Stomach smooth muscle (tissue), 2 donors: ENCODE measurements at regions not wholly inside any gene's neighbourhood (a gene's known extent, or its start where the extent isn't known, plus 50 kb on each side); places are given as distances from the start of the nearest gene placed in this dataset.

Experiments
- H3K27ac ChIP-seq: one replicate; pipeline ENCODE4 v1.7.0; 2013; ENCODE audit warnings: mild to moderate bottlenecking, low read length, inconsistent platforms
- H3K27me3 ChIP-seq, 2 donors: one replicate each; pipeline ENCODE4 v1.7.0; 2013; ENCODE audit warnings: low read length in 2 of 2; ENCODE audit not compliant: insufficient read depth in 2 of 2, control insufficient read depth in 1 of 2
- H3K36me3 ChIP-seq, 2 donors: one replicate each; pipeline ENCODE4 v1.7.0; 2013; ENCODE audit warnings: low read length in 2 of 2; ENCODE audit not compliant: control insufficient read depth in 2 of 2, insufficient read depth in 2 of 2
- H3K4me1 ChIP-seq: one replicate; pipeline ENCODE4 v1.7.0; 2013; ENCODE audit warnings: low read length; ENCODE audit not compliant: control insufficient read depth, insufficient read depth
- H3K4me3 ChIP-seq, 2 donors: one replicate each; pipeline ENCODE4 v1.7.0; 2013; ENCODE audit warnings: low read length in 2 of 2
- H3K9ac ChIP-seq, 2 donors: one replicate each; pipeline ENCODE4 v1.7.0; 2013; ENCODE audit warnings: low read length in 2 of 2, mild to moderate bottlenecking in 1 of 2
- H3K9me3 ChIP-seq, 2 donors: one replicate each; pipeline ENCODE4 v1.7.0; 2013; ENCODE audit warnings: low read length in 2 of 2; ENCODE audit not compliant: control insufficient read depth in 2 of 2
- donor health status: healthy.
- donor health status: Pancreatic carcinoma.

- no peaks in the 10 kb centered on the region for H3K9me3 ChIP-seq
- no peaks in the 10 kb centered on the region for H3K27me3 ChIP-seq
- H3K9ac ChIP-seq = no peak overlapping the region
- no peaks in the 10 kb centered on the region for H3K36me3 ChIP-seq
- no peak overlapping the region for H3K27ac ChIP-seq
- H3K4me1 ChIP-seq = no peaks in the 10 kb centered on the region
- no peak overlapping the region for H3K4me3 ChIP-seq
These were observed 695.0 kb downstream of the SQOR start for GRCh38 chr15:46329876-46330275.

- no peak overlapping the region for H3K9ac ChIP-seq
- no peak overlapping the region for H3K27ac ChIP-seq
- no peaks in the 10 kb centered on the region for H3K4me1 ChIP-seq
- no peaks in the 10 kb centered on the region for H3K36me3 ChIP-seq
- H3K4me3 ChIP-seq = no peak overlapping the region
- no peaks in the 10 kb centered on the region for H3K27me3 ChIP-seq
- no peaks in the 10 kb centered on the region for H3K9me3 ChIP-seq
These were observed 696.7 kb downstream of the SQOR start for GRCh38 chr15:46331546-46331945.

GRCh38 chr15:46343196-46343935, 708.5 kb downstream of the SQOR start:
- H3K4me3 ChIP-seq = no peak overlapping the region
- no peak overlapping the region for H3K9ac ChIP-seq
- no peak overlapping the region for H3K27ac ChIP-seq
- no peaks in the 10 kb centered on the region for H3K36me3 ChIP-seq
- H3K9me3 ChIP-seq = no peaks in the 10 kb centered on the region
- no peaks in the 10 kb centered on the region for H3K4me1 ChIP-seq
- no peaks in the 10 kb centered on the region for H3K27me3 ChIP-seq

- Histone ChIP-seq H3K27ac (no peak overlapping the region), H3K4me3 (no peak overlapping the region), H3K4me1 (no peaks in the 10 kb centered on the region), H3K9ac (no peak overlapping the region), H3K27me3 (no peaks in the 10 kb centered on the region), H3K36me3 (no peaks in the 10 kb centered on the region), H3K9me3 (no peaks in the 10 kb centered on the region)
These were observed 709.4 kb downstream of the SQOR start for GRCh38 chr15:46344115-46344724.

DNA sequence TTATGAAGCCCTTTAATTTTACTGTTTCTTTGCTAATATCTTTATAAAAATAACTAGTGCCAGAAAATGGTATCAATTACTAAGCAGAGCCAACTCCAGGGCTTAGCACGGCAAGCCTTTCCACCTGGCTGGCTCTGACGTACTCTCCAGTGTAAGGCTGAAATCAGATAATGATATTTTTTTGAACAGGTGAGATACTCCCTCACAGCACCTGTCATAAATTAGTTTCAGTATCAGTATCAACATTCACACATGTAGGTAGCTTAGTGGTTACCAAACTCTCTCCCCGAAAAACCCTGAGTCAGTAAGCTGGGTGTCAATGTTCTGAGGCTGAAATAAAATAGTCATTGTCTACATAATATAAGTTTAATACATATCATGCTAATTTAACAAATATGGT, 710.1 kb downstream of the SQOR start:
- H3K27ac ChIP-seq = no peak overlapping the region

GRCh38 chr15:46354443-46354842, 719.6 kb downstream of the SQOR start:
- Histone ChIP-seq H3K9ac (no peak overlapping the region), H3K27ac (no peak overlapping the region)

More for the DNA sequence above, 710.1 kb downstream of the SQOR start:
- no peak overlapping the region for H3K9ac ChIP-seq
- no peaks in the 10 kb centered on the region for H3K9me3 ChIP-seq
- no peaks in the 10 kb centered on the region for H3K4me1 ChIP-seq
- H3K27me3 ChIP-seq = no peaks in the 10 kb centered on the region
- H3K36me3 ChIP-seq = no peaks in the 10 kb centered on the region
- no peak overlapping the region for H3K4me3 ChIP-seq

DNA sequence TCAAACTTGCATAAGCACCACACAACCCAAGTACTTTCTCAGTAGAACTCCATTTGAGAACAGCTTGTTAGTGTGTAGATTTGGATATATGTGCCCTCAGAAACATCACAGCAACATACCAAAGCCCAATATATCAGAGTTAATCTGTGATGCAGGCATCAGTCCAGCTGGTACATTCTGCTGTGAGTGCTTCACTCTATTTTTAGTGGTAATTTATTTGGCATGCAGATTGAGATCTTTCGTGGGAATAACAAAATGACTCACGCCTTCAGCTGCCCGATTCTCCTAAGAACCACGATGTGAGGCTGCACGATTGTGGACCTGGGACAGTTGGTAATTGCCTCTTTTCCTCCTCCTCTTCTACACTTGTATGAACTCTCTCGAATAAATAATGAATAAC, 730.7 kb downstream of the SQOR start:
- Histone ChIP-seq H3K9me3 (peaks cover 0 to 1% of the 10 kb centered on the region in 2 donors), H3K27ac (no peak overlapping the region), H3K4me3 (peak overlapping the region; percentile 24 to 56), H3K9ac (no peak overlapping the region), H3K4me1 (no peaks in the 10 kb centered on the region), H3K36me3 (no peaks in the 10 kb centered on the region), H3K27me3 (no peaks in the 10 kb centered on the region)

More at GRCh38 chr15:46354443-46354842, 719.6 kb downstream of the SQOR start:
- H3K9me3 ChIP-seq = no peaks in the 10 kb centered on the region
- no peaks in the 10 kb centered on the region for H3K36me3 ChIP-seq
- no peaks in the 10 kb centered on the region for H3K27me3 ChIP-seq
- no peaks in the 10 kb centered on the region for H3K4me1 ChIP-seq
- H3K4me3 ChIP-seq = no peak overlapping the region

DNA sequence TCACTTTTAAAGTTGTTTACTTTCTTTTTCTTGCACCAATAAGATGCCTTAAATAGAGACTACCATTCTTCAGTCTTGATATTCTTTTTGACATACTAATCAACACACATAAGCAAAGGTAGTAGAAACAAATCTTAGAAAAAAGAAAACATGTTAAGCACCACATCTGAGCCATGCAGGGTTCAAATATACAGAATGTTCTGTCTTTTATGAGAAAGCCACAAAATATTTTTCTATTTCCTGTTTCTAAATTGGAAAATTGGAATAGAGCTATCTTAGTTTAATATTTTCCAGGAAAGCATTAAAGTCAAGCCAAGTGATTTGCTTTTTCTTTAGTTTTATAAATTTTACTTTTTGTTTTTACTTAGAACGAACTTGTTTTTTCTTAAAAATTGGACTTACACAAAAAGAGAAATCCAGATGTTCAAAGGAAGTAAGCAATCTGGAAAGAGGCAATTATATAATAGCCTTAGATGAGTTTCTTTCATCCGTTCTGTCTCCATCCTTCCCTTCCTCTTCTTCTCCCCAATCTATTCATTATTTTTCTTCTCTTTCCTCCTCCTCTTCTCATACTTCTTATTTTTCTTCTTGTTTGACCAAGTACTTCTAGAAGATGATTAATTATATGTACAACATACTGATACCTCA, 731.7 kb downstream of the SQOR start:
- H3K9ac ChIP-seq = no peak overlapping the region
- no peak overlapping the region for H3K27ac ChIP-seq
- H3K9me3 ChIP-seq = peaks cover 0 to 3% of the 10 kb centered on the region in 2 donors
- H3K27me3 ChIP-seq = no peaks in the 10 kb centered on the region
- H3K4me1 ChIP-seq = no peaks in the 10 kb centered on the region
- H3K4me3 ChIP-seq = no peak overlapping the region
- no peaks in the 10 kb centered on the region for H3K36me3 ChIP-seq

- Histone ChIP-seq H3K27ac (no peak overlapping the region), H3K9ac (no peak overlapping the region), H3K27me3 (no peaks in the 10 kb centered on the region), H3K9me3 (no peaks in the 10 kb centered on the region), H3K4me1 (no peaks in the 10 kb centered on the region), H3K36me3 (no peaks in the 10 kb centered on the region), H3K4me3 (no peak overlapping the region)
These were observed 749.1 kb downstream of the SQOR start for GRCh38 chr15:46383978-46384377.

GRCh38 chr15:46386356-46386755, 751.5 kb downstream of the SQOR start:
- Histone ChIP-seq H3K27me3 (no peaks in the 10 kb centered on the region), H3K4me1 (no peaks in the 10 kb centered on the region), H3K9ac (no peak overlapping the region), H3K36me3 (no peaks in the 10 kb centered on the region), H3K9me3 (peaks cover 0 to 4% of the 10 kb centered on the region in 2 donors), H3K27ac (no peak overlapping the region), H3K4me3 (no peak overlapping the region)

DNA sequence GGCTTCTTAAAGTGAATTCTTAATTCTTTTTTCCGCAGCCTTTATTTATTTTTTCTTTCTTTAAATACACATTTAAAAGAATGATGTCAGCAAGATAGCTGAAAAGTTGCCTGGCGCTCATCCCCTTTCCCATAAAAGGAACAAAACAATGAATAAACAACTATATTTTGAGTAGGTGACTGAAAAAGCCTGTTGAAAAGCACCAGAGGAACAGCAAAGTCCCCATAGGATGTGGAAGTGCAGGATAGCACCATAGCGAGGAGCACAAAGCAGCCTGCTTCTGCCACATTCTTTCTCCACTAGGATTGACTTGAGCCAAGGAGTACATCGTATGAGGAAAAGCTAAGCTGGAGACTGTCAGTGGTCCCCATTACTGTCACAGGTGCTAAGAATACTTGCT, 754.9 kb downstream of the SQOR start:
- H3K27me3 ChIP-seq = no peaks in the 10 kb centered on the region
- H3K4me1 ChIP-seq = no peaks in the 10 kb centered on the region
- H3K9me3 ChIP-seq = peaks cover 0 to 4% of the 10 kb centered on the region in 2 donors
- no peaks in the 10 kb centered on the region for H3K36me3 ChIP-seq
- H3K9ac ChIP-seq = no peak overlapping the region
- no peak overlapping the region for H3K4me3 ChIP-seq
- no peak overlapping the region for H3K27ac ChIP-seq
